ENCODE measurements at regions not wholly inside any gene's neighbourhood (a gene's known extent, or its start where the extent isn't known, plus 50 kb on each side); places are given as distances from the start of the nearest gene placed in this dataset.
"Not testable (repeated sequence)": the region's sequence is repeated elsewhere in the genome, so short reads cannot be mapped to it uniquely, and the experiment has no call there.

DNA sequence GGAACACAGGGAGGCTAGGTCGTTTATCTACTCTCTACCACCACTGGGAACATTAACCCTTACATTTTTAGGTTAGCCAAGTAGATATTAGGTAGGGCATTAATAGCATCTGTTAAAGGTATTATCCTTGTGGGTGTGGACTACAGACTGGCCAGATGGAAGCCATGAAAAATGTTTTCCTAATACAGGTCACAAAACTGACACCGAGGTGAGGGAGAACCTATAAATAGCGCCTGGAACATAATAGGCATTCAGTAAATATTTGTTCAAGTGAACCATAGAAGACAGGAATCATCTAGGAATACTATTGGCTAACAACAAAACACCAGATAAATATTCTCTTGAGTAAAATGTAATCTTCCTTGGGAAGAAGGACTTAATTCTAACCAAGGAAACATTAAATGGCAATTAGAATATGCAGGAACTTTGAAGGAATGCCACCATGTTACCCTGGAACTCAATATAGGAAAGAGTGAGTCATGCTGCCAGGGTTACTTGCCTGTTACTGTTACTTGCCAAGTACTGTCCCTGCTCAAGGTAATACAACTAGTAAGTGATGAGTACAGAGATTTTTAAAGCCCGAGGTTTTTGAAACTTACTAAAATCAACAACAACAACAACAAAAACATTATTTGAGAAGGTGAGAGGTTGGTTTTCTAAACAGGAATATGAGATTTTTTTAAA lies 79.0 kb downstream of the SOX3 start (continued):
- no peak for TF ChIP-seq ZNF512 (CRISPR knock-in tag; IDR thresholded peaks at IDR 0.05; ENCODE audit: borderline replicate concordance)

GRCh38 chrX:140422501-140422900 lies 82.4 kb downstream of the SOX3 start:
- no peak for DNase-seq (ENCODE audit: low spot score)
- H3K36me3 Mint-ChIP-seq, result no peaks in the 10 kb centered on the region
- TF ChIP-seq TCF7 (CRISPR knock-in tag; IDR thresholded peaks at IDR 0.05; ENCODE audit: low read depth) (no peak), HMGA2 (CRISPR knock-in tag; IDR thresholded peaks at IDR 0.05) (no peak), ZNF281 (CRISPR knock-in tag; IDR thresholded peaks at IDR 0.05) (no peak), SMAD3 (CRISPR knock-in tag; IDR thresholded peaks at IDR 0.05; ENCODE audit: borderline replicate concordance) (no peak), ZNF416 (CRISPR knock-in tag; IDR thresholded peaks at IDR 0.05) (no peak), OVOL2 (CRISPR knock-in tag; IDR thresholded peaks at IDR 0.05; ENCODE audit: borderline replicate concordance) (no peak), NFE2L1 (CRISPR knock-in tag; IDR thresholded peaks at IDR 0.05) (no peak), ZMAT4 (CRISPR knock-in tag; IDR thresholded peaks at IDR 0.05) (no peak), ZNF671 (CRISPR knock-in tag; IDR thresholded peaks at IDR 0.05) (no peak), ZBTB21 (CRISPR knock-in tag; IDR thresholded peaks at IDR 0.05; ENCODE audit: borderline replicate concordance) (no peak)
- ATAC-seq, result no peak
- no peaks in the 10 kb centered on the region for H3K4me1 Mint-ChIP-seq
- H3K27ac Mint-ChIP-seq, result no peak overlapping the region
- no peaks in the 10 kb centered on the region for H3K9me3 Mint-ChIP-seq
- H3K4me3 Mint-ChIP-seq, result no peak overlapping the region
- ChIA-PET CTCF (no interaction called here), POLR2A (no interaction called here)
- no peaks in the 10 kb centered on the region for H3K27me3 Mint-ChIP-seq (ENCODE audit: low read depth)

GRCh38 chrX:140402131-140402530 lies 102.7 kb downstream of the SOX3 start:
- H3K4me1 Mint-ChIP-seq; H3K4me3 Mint-ChIP-seq; H3K36me3 Mint-ChIP-seq; H3K27ac Mint-ChIP-seq; POLR2A ChIA-PET; DNase-seq (ENCODE audit: low spot score); CTCF ChIA-PET; H3K27me3 Mint-ChIP-seq (ENCODE audit: low read depth); ATAC-seq: not testable (repeated sequence)
- H3K9me3 Mint-ChIP-seq, result peaks cover 41% of the 10 kb centered on the region

DNA sequence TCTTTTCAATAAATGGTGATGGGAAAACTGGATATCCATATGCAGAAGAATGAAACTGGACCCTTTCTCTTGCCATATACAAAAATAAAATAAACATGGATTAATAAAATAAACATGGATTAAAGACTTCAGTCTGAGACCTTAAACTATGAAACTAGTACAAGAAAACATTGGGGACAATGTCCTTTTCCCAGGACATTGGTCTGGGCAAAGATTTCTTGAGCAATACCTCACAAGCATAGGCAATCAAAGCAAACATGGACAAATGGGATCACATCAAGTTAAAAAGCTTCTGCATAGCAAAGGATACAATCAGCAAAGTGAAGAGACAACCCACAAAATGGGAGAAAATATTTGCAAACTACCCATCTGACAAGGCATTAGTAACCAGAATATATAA lies 108.5 kb downstream of the SOX3 start:
- H3K4me1 Mint-ChIP-seq, result peaks cover 11% of the 10 kb centered on the region
- H3K36me3 Mint-ChIP-seq; DNase-seq (ENCODE audit: low spot score); H3K9me3 Mint-ChIP-seq; ATAC-seq; POLR2A ChIA-PET; H3K27ac Mint-ChIP-seq; CTCF ChIA-PET; H3K27me3 Mint-ChIP-seq (ENCODE audit: low read depth); H3K4me3 Mint-ChIP-seq: not testable (repeated sequence)

- Mint-ChIP-seq H3K9me3 (no peaks in the 10 kb centered on the region), H3K27ac (no peak overlapping the region), H3K36me3 (no peaks in the 10 kb centered on the region), H3K27me3 (ENCODE audit: low read depth) (no peaks in the 10 kb centered on the region; the same call in 1 of the 2 replicates), H3K4me1 (peaks cover 14% of the 10 kb centered on the region), H3K4me3 (no peak overlapping the region)
- no peak for DNase-seq (ENCODE audit: low spot score)
- ChIA-PET POLR2A (no interaction called here), CTCF (no interaction called here)
- ATAC-seq, result no peak
- TF ChIP-seq, protein P1, sequence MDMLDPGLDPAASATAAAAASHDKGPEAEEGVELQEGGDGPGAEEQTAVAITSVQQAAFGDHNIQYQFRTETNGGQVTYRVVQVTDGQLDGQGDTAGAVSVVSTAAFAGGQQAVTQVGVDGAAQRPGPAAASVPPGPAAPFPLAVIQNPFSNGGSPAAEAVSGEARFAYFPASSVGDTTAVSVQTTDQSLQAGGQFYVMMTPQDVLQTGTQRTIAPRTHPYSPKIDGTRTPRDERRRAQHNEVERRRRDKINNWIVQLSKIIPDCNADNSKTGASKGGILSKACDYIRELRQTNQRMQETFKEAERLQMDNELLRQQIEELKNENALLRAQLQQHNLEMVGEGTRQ (CRISPR knock-in tag; IDR thresholded peaks at IDR 0.05), result no peak
- TF ChIP-seq TEAD4 (CRISPR knock-in tag; IDR thresholded peaks at IDR 0.05), result no peak
- TF ChIP-seq, protein P2, sequence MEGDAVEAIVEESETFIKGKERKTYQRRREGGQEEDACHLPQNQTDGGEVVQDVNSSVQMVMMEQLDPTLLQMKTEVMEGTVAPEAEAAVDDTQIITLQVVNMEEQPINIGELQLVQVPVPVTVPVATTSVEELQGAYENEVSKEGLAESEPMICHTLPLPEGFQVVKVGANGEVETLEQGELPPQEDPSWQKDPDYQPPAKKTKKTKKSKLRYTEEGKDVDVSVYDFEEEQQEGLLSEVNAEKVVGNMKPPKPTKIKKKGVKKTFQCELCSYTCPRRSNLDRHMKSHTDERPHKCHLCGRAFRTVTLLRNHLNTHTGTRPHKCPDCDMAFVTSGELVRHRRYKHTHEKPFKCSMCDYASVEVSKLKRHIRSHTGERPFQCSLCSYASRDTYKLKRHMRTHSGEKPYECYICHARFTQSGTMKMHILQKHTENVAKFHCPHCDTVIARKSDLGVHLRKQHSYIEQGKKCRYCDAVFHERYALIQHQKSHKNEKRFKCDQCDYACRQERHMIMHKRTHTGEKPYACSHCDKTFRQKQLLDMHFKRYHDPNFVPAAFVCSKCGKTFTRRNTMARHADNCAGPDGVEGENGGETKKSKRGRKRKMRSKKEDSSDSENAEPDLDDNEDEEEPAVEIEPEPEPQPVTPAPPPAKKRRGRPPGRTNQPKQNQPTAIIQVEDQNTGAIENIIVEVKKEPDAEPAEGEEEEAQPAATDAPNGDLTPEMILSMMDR (IDR thresholded peaks at IDR 0.05), result no peak
- TF ChIP-seq, protein P3, sequence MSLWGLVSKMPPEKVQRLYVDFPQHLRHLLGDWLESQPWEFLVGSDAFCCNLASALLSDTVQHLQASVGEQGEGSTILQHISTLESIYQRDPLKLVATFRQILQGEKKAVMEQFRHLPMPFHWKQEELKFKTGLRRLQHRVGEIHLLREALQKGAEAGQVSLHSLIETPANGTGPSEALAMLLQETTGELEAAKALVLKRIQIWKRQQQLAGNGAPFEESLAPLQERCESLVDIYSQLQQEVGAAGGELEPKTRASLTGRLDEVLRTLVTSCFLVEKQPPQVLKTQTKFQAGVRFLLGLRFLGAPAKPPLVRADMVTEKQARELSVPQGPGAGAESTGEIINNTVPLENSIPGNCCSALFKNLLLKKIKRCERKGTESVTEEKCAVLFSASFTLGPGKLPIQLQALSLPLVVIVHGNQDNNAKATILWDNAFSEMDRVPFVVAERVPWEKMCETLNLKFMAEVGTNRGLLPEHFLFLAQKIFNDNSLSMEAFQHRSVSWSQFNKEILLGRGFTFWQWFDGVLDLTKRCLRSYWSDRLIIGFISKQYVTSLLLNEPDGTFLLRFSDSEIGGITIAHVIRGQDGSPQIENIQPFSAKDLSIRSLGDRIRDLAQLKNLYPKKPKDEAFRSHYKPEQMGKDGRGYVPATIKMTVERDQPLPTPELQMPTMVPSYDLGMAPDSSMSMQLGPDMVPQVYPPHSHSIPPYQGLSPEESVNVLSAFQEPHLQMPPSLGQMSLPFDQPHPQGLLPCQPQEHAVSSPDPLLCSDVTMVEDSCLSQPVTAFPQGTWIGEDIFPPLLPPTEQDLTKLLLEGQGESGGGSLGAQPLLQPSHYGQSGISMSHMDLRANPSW (CRISPR knock-in tag; conservative IDR thresholded peaks at IDR 0.05; ENCODE audit: low read depth), result no peak
- TF ChIP-seq HMGA2 (CRISPR knock-in tag; IDR thresholded peaks at IDR 0.05), result no peak
These were observed 111.4 kb downstream of the SOX3 start for GRCh38 chrX:140393507-140393906.

Measured in WTC11 (cell line).